ENCODE measurements at regions not wholly inside any gene's neighbourhood (a gene's known extent, or its start where the extent isn't known, plus 50 kb on each side); places are given as distances from the start of the nearest gene placed in this dataset.

- Mint-ChIP-seq H3K27me3 (ENCODE audit: unreplicated experiment) (peaks cover 2% of the 10 kb centered on the region), H3K9me3 (ENCODE audit: unreplicated experiment) (peaks cover 4% of the 10 kb centered on the region), H3K27ac (ENCODE audit: unreplicated experiment) (no peak overlapping the region), H3K4me1 (ENCODE audit: low read depth, unreplicated experiment) (peaks cover 1% of the 10 kb centered on the region), H3K4me3 (ENCODE audit: unreplicated experiment) (no peak overlapping the region), H3K36me3 (ENCODE audit: unreplicated experiment) (no peaks in the 10 kb centered on the region)
- no peak for DNase-seq
- TF ChIP-seq CTCF (IDR thresholded peaks at IDR 0.05; ENCODE audit: partially characterized antibody, unreplicated experiment): no peak
These were observed 73.0 kb upstream of the NKD1 start for GRCh38 chr16:50475170-50475569.

GRCh38 chr16:50474138-50474537 lies 74.1 kb upstream of the NKD1 start:
- Mint-ChIP-seq H3K4me3 (ENCODE audit: unreplicated experiment) (no peak overlapping the region), H3K36me3 (ENCODE audit: unreplicated experiment) (no peaks in the 10 kb centered on the region), H3K27me3 (ENCODE audit: unreplicated experiment) (peaks cover 3% of the 10 kb centered on the region), H3K27ac (ENCODE audit: unreplicated experiment) (no peak overlapping the region), H3K9me3 (ENCODE audit: unreplicated experiment) (peaks cover 4% of the 10 kb centered on the region), H3K4me1 (ENCODE audit: low read depth, unreplicated experiment) (peaks cover 5% of the 10 kb centered on the region)
- TF ChIP-seq CTCF (IDR thresholded peaks at IDR 0.05; ENCODE audit: partially characterized antibody, unreplicated experiment): no peak
- DNase-seq: no peak

- Mint-ChIP-seq H3K27me3 (ENCODE audit: unreplicated experiment) (peaks cover 7% of the 10 kb centered on the region), H3K4me1 (ENCODE audit: low read depth, unreplicated experiment) (peaks cover 7% of the 10 kb centered on the region), H3K36me3 (ENCODE audit: unreplicated experiment) (no peaks in the 10 kb centered on the region), H3K27ac (ENCODE audit: unreplicated experiment) (no peak overlapping the region), H3K4me3 (ENCODE audit: unreplicated experiment) (no peak overlapping the region), H3K9me3 (ENCODE audit: unreplicated experiment) (peaks cover 5% of the 10 kb centered on the region)
- no peak for TF ChIP-seq CTCF (IDR thresholded peaks at IDR 0.05; ENCODE audit: partially characterized antibody, unreplicated experiment)
- DNase-seq: no peak
These were observed 74.7 kb upstream of the NKD1 start for GRCh38 chr16:50473356-50473945.

GRCh38 chr16:50472472-50472871 lies 75.7 kb upstream of the NKD1 start:
- H3K27me3 Mint-ChIP-seq (ENCODE audit: unreplicated experiment): peaks cover 7% of the 10 kb centered on the region
- H3K4me3 Mint-ChIP-seq (ENCODE audit: unreplicated experiment): no peak overlapping the region
- DNase-seq: no peak
- TF ChIP-seq CTCF (IDR thresholded peaks at IDR 0.05; ENCODE audit: partially characterized antibody, unreplicated experiment): no peak
- H3K4me1 Mint-ChIP-seq (ENCODE audit: low read depth, unreplicated experiment): peaks cover 9% of the 10 kb centered on the region
- peaks cover 3% of the 10 kb centered on the region for H3K9me3 Mint-ChIP-seq (ENCODE audit: unreplicated experiment)
- H3K36me3 Mint-ChIP-seq (ENCODE audit: unreplicated experiment): no peaks in the 10 kb centered on the region
- H3K27ac Mint-ChIP-seq (ENCODE audit: unreplicated experiment): no peak overlapping the region

- Mint-ChIP-seq H3K9me3 (ENCODE audit: unreplicated experiment) (peaks cover 5% of the 10 kb centered on the region), H3K27me3 (ENCODE audit: unreplicated experiment) (peaks cover 10% of the 10 kb centered on the region), H3K36me3 (ENCODE audit: unreplicated experiment) (no peaks in the 10 kb centered on the region), H3K4me3 (ENCODE audit: unreplicated experiment) (no peak overlapping the region), H3K27ac (ENCODE audit: unreplicated experiment) (no peak overlapping the region), H3K4me1 (ENCODE audit: low read depth, unreplicated experiment) (peaks cover 9% of the 10 kb centered on the region)
- no peak for DNase-seq
- TF ChIP-seq CTCF (IDR thresholded peaks at IDR 0.05; ENCODE audit: partially characterized antibody, unreplicated experiment): no peak
These were observed 77.5 kb upstream of the NKD1 start for GRCh38 chr16:50470687-50471086.

Data from glutamatergic neuron (in vitro differentiated cells).